Fibroblast of lung (primary cell): ENCODE measurements at regions not wholly inside any gene's neighbourhood (a gene's known extent, or its start where the extent isn't known, plus 50 kb on each side); places are given as distances from the start of the nearest gene placed in this dataset.

Experiments used
- DNase-seq, 2 donors: peaks; one replicate each; pipeline versions ENCODE4 v3.0.0 to v3.0.0-alpha.2; 2010; ENCODE audit warnings: low read depth in 2 of 2
- H2AFZ ChIP-seq: 2 replicates; pipeline ENCODE4 v1.5.1; 2012; ENCODE audit warnings: low read length, control low read depth, inconsistent platforms
- H3K27ac ChIP-seq: 2 replicates; pipeline ENCODE4 v1.5.1; 2011; ENCODE audit warnings: low read length, control low read depth; ENCODE audit not compliant: insufficient read depth
- H3K27me3 ChIP-seq: 2 replicates; pipeline ENCODE4 v1.5.1; 2011; ENCODE audit warnings: mild to moderate bottlenecking, low read length; ENCODE audit not compliant: control insufficient read depth, insufficient read depth
- H3K36me3 ChIP-seq: 2 replicates; pipeline ENCODE4 v1.5.1; 2011; ENCODE audit warnings: low read length; ENCODE audit not compliant: control insufficient read depth, insufficient read depth
- H3K4me1 ChIP-seq: 2 replicates; pipeline ENCODE4 v1.5.1; 2011; ENCODE audit warnings: low read length; ENCODE audit not compliant: control insufficient read depth, insufficient read depth; ENCODE audit errors: extremely low read depth
- H3K4me2 ChIP-seq: 2 replicates; pipeline ENCODE4 v1.5.1; 2011; ENCODE audit warnings: low read length, control low read depth; ENCODE audit not compliant: insufficient read depth; ENCODE audit errors: extremely low read depth
- H3K4me3 ChIP-seq, 4 experiments: fragments of 200-600 bp in 1 of 4; sonication (generic) in 1 of 4; replicated peaks in 1 of 4; 2 replicates each; pipeline ENCODE4 v1.5.1; 2011 to 2016; ENCODE audit warnings: low read length in 4 of 4, low read depth in 3 of 4, mild to moderate bottlenecking in 3 of 4, control low read depth in 2 of 4, inconsistent platforms in 1 of 4, mixed read lengths in 1 of 4; ENCODE audit not compliant: insufficient read depth in 1 of 4; ENCODE audit errors: control extremely low read depth in 1 of 4
- H3K79me2 ChIP-seq: 2 replicates; pipeline ENCODE4 v1.5.1; 2012; ENCODE audit warnings: mild to moderate bottlenecking, low read length, inconsistent platforms; ENCODE audit not compliant: control insufficient read depth, insufficient read depth
- H3K9ac ChIP-seq: 2 replicates; pipeline ENCODE4 v1.5.1; 2011; ENCODE audit warnings: mild to moderate bottlenecking, low read length, control low read depth; ENCODE audit not compliant: insufficient read depth
- H3K9me3 ChIP-seq: 2 replicates; pipeline ENCODE4 v1.5.1; 2012; ENCODE audit warnings: low read depth, low read length; ENCODE audit not compliant: control insufficient read depth, insufficient read depth
- H4K20me1 ChIP-seq: 2 replicates; pipeline ENCODE4 v1.5.1; 2011; ENCODE audit warnings: low read length; ENCODE audit not compliant: control insufficient read depth, insufficient read depth; ENCODE audit errors: extremely low read depth
- CTCF ChIP-seq, 2 donors: IDR thresholded peaks in 1 of 2; conservative IDR thresholded peaks in 1 of 2; 1 replicate in 1 of 2; 2 replicates in 1 of 2; pipeline ENCODE4 v1.5.1; 2011 to 2012; ENCODE audit warnings: low read length in 2 of 2, control low read depth in 1 of 2, inconsistent platforms in 1 of 2, low read depth in 1 of 2, mild to moderate bottlenecking in 1 of 2
- EZH2 ChIP-seq: IDR thresholded peaks from 2 replicates; pipeline ENCODE4 v1.5.1; 2012; ENCODE audit warnings: low read length, control low read depth, mild to moderate bottlenecking; ENCODE audit errors: missing control alignments

DNA sequence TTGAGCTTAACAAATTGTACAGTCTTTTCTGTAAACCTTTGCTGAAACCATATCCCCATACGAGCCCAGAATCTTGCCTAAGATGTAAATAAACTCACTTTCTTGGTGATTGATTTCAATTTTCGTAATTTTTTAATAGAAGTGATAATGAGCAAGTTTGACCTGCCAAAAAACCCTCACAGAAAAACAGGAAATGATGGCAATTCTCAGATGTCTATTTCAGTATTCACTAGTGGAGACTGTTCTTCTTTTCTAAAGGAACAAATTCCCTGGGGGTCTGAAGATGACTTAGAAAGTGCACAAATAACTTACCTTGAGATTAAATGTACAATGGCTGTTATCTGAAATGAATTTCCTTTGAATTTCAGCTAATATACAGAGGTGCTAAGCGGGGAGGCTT is 116.5 kb upstream of the CMC1 start:
- Histone ChIP-seq H2AFZ (no peak overlapping the region), H3K9ac (no peak overlapping the region), H3K79me2 (no peaks in the 10 kb centered on the region), H4K20me1 (no peaks in the 10 kb centered on the region), H3K4me1 (no peaks in the 10 kb centered on the region), H3K36me3 (no peaks in the 10 kb centered on the region), H3K27ac (no peak overlapping the region), H3K4me2 (no peak overlapping the region), H3K27me3 (no peaks in the 10 kb centered on the region), H3K9me3 (no peaks in the 10 kb centered on the region), H3K4me3 (no peak overlapping the region)
- DNase-seq: no peak
- TF ChIP-seq CTCF (conservative IDR thresholded peaks at IDR 0.05 in 1 of 2, IDR thresholded peaks at IDR 0.05 in 1 of 2; ENCODE audit: low read depth in 1 of 2, low read length in 2 of 2) (no peak), EZH2 (no peak)

DNA sequence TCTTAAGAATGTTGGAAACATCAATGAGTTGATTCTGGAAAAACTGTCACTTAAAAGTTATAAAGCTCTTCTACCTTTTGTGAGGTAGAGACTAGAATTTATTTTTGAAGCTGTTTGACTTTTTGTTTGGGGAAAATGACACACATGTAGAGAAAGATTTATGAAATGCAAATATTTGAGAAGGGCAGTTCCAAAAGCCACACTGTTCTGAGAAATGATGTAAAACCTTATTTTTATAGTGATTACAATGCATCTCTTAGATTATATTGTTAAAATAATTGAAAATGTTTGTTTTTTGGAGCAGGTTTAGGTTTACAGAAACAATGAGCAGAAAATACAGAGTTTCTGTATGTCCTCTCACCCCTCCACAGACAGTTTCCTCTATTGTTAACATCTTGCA is 116.1 kb upstream of the CMC1 start:
- H3K79me2 ChIP-seq: no peaks in the 10 kb centered on the region
- H3K9ac ChIP-seq: no peak overlapping the region
- no peaks in the 10 kb centered on the region for H3K36me3 ChIP-seq
- no peak overlapping the region for H2AFZ ChIP-seq
- no peaks in the 10 kb centered on the region for H3K27me3 ChIP-seq
- no peaks in the 10 kb centered on the region for H3K4me1 ChIP-seq
- no peaks in the 10 kb centered on the region for H3K9me3 ChIP-seq
- TF ChIP-seq CTCF (conservative IDR thresholded peaks at IDR 0.05 in 1 of 2, IDR thresholded peaks at IDR 0.05 in 1 of 2; ENCODE audit: low read depth in 1 of 2, low read length in 2 of 2) (no peak), EZH2 (no peak)
- no peaks in the 10 kb centered on the region for H4K20me1 ChIP-seq
- no peak overlapping the region for H3K27ac ChIP-seq
- DNase-seq: no peak
- no peak overlapping the region for H3K4me2 ChIP-seq
- H3K4me3 ChIP-seq: no peak overlapping the region

DNA sequence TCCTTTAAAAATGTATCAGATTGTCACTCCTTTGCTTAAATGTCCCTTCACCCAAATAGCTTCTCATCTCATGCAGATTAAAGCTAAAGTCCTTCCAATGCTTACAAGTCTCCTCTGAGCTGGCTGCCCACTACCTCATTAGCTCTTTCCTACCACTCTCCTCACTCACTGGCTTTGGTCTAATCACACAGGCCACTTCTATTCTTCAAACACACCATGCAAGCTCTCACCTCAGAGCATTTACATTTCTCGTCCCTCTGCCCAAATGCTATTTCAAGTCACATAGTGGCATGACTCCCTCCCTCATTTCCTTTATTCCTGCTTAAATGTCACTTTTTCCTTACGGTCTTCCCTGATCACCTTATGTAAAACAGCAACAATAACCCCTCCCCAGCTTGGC is 110.6 kb upstream of the CMC1 start:
- DNase-seq: no peak
- Histone ChIP-seq H3K4me3 (no peak overlapping the region), H3K79me2 (no peaks in the 10 kb centered on the region), H3K27ac (no peak overlapping the region), H3K27me3 (no peaks in the 10 kb centered on the region), H3K4me1 (no peaks in the 10 kb centered on the region), H3K9ac (no peak overlapping the region), H3K36me3 (no peaks in the 10 kb centered on the region), H4K20me1 (no peaks in the 10 kb centered on the region), H3K4me2 (no peak overlapping the region), H3K9me3 (no peaks in the 10 kb centered on the region), H2AFZ (no peak overlapping the region)
- TF ChIP-seq CTCF (conservative IDR thresholded peaks at IDR 0.05 in 1 of 2, IDR thresholded peaks at IDR 0.05 in 1 of 2; ENCODE audit: low read depth in 1 of 2, low read length in 2 of 2) (no peak), EZH2 (no peak)
